PC-3 (cell line): ENCODE measurements at regions not wholly inside any gene's neighbourhood (a gene's known extent, or its start where the extent isn't known, plus 50 kb on each side); places are given as distances from the start of the nearest gene placed in this dataset.
"Not testable (repeated sequence)": the region's sequence is repeated elsewhere in the genome, so short reads cannot be mapped to it uniquely, and the experiment has no call there.

Experiments
- ATAC-seq: fragments of 200-7000 bp; cut with Tn5 transposase; 2 replicates; pipeline ENCODE4 v1.9.1; 2020; ENCODE audit warnings: mild to moderate bottlenecking, moderate library complexity
- BruUV-seq: library from RNA; stranded (reverse); fragments of 400-500 nt; replicated peaks from 2 replicates; lab custom pipeline; 2021; lab: Mats Ljungman, UMichigan
- CTCF ChIA-PET: fragments of 300-600 bp; sonication (Branson Sonifier 250); formaldehyde crosslinking; loops from one replicate; lab custom pipeline; 2022; ENCODE audit warnings: antibody characterized with exemption; lab: Charles Lee
- POLR2A ChIA-PET: fragments of 300-600 bp; sonication (Branson Sonifier 250); formaldehyde crosslinking; loops from one replicate; lab custom pipeline; 2022; ENCODE audit warnings: antibody characterized with exemption; ENCODE audit not compliant: unreplicated experiment; lab: Charles Lee
- DNase-seq: peaks from one replicate; pipeline ENCODE4 v3.0.0-alpha.2; 2015
- H2AFZ ChIP-seq: fragments of 300-600 bp; sonication (generic); 2 replicates; pipeline ENCODE4 v1.6.0; 2016; ENCODE audit warnings: antibody characterized with exemption, low read length
- H3F3A ChIP-seq: fragments of 300-600 bp; sonication (generic); one replicate; pipeline ENCODE4 v1.6.0; 2017; ENCODE audit warnings: antibody characterized with exemption, low read length, control low read depth, mild to moderate bottlenecking; ENCODE audit not compliant: unreplicated experiment
- H3K27ac ChIP-seq: fragments of 300-600 bp; sonication (generic); 2 replicates; pipeline ENCODE4 v1.5.1; 2016; ENCODE audit warnings: mild to moderate bottlenecking, low read length
- H3K27me3 ChIP-seq: fragments of 300-600 bp; sonication (generic); 2 replicates; pipeline ENCODE4 v1.6.1; 2016; ENCODE audit warnings: low read length, mixed read lengths
- H3K36me3 ChIP-seq: fragments of 300-600 bp; sonication (generic); 2 replicates; pipeline ENCODE4 v1.6.1; 2016; ENCODE audit warnings: low read depth, mixed run types, low read length, mixed read lengths
- H3K4me1 ChIP-seq: fragments of 300-600 bp; sonication (generic); 2 replicates; pipeline ENCODE4 v1.5.1; 2016; ENCODE audit warnings: low read length; ENCODE audit not compliant: insufficient read depth
- H3K4me2 ChIP-seq: fragments of 300-600 bp; sonication (generic); 2 replicates; pipeline ENCODE4 v1.6.0; 2016; ENCODE audit warnings: low read length
- H3K4me3 ChIP-seq: fragments of 300-600 bp; sonication (generic); 2 replicates; pipeline ENCODE4 v1.5.1; 2016; ENCODE audit warnings: mild to moderate bottlenecking, low read length, mixed read lengths
- H3K79me2 ChIP-seq: fragments of 300-600 bp; sonication (generic); 2 replicates; pipeline ENCODE4 v1.6.1; 2017; ENCODE audit warnings: low read length, mixed read lengths
- H3K9ac ChIP-seq: fragments of 300-600 bp; sonication (generic); 2 replicates; pipeline ENCODE4 v1.6.0; 2016; ENCODE audit warnings: mild to moderate bottlenecking, low read length
- H3K9me2 ChIP-seq: fragments of 300-600 bp; sonication (generic); replicated peaks from 2 replicates; pipeline ENCODE4 v1.6.1; 2016; ENCODE audit warnings: mixed run types, low read length, mixed read lengths
- H3K9me3 ChIP-seq: fragments of 300-600 bp; sonication (generic); 2 replicates; pipeline ENCODE4 v1.6.1; 2016; ENCODE audit warnings: low read length, mixed read lengths
- H4K20me1 ChIP-seq: fragments of 300-600 bp; sonication (generic); 2 replicates; pipeline ENCODE4 v1.6.1; 2016; ENCODE audit warnings: low read length, mixed read lengths
- CTCF ChIP-seq: fragments of 300-600 bp; sonication (generic); conservative IDR thresholded peaks from 2 replicates; pipeline ENCODE4 v1.5.1; 2017; ENCODE audit warnings: antibody characterized with exemption, low read depth, mild to moderate bottlenecking, low read length
- EZH2 ChIP-seq: fragments of 300-600 bp; sonication (generic); IDR thresholded peaks from one replicate; pipeline ENCODE4 v1.6.1; 2017; ENCODE audit warnings: antibody characterized with exemption, mild to moderate bottlenecking, low read length; ENCODE audit not compliant: unreplicated experiment
- EZH2phosphoT487 ChIP-seq: fragments of 300-600 bp; sonication (generic); IDR thresholded peaks from 2 replicates; pipeline ENCODE4 v1.6.1; 2018; ENCODE audit warnings: mild to moderate bottlenecking, antibody characterized with exemption, low read length, borderline replicate concordance
- intact Hi-C: fragments of 100-400 bp; cut with micrococcal nuclease; formaldehyde crosslinking; loops from 2 replicates; pipeline ENCODE4 v1.9.0; 2023

DNA sequence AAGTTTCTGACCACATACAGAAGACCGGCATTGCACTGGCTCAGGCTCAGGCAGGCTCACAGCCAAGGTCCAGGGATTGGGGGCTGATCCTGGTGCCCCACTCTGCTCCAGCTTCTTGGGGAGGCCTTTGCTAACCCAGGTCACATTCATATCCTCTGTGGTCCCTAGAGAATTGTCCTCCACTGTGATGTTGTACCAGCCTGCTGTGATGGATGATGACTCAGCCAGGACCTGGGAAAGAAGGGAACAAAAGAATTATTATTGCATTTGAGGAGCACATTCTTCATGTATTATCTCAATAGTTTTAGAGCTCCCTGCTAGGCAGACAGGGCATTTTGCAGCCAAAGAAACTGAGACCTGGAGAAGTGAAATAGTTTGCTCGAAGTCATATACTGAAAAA lies 114.3 kb upstream of the ETV3 start:
- Histone ChIP-seq H4K20me1 (no peaks in the 10 kb centered on the region), H3K4me1 (no peaks in the 10 kb centered on the region), H2AFZ (no peak overlapping the region), H3K36me3 (no peaks in the 10 kb centered on the region), H3K79me2 (no peaks in the 10 kb centered on the region), H3K4me2 (no peak overlapping the region), H3K9ac (no peak overlapping the region), H3K9me3 (no peaks in the 10 kb centered on the region), H3K9me2 (no peaks in the 10 kb centered on the region), H3K27ac (no peak overlapping the region), H3K4me3 (no peak overlapping the region), H3K27me3 (0 out of 2 replicates have a peak, but pooled peaks cover 5% of the 10 kb centered on the region), H3F3A (no peaks in the 10 kb centered on the region)
- intact Hi-C loops = no loop called here
- ChIA-PET CTCF (no interaction called here), POLR2A (no interaction called here)
- TF ChIP-seq CTCF (no peak), EZH2 (no peak), EZH2phosphoT487 (no peak)
- ATAC-seq (no peak), DNase-seq (no peak)
- BruUV-seq = no TSS peak

DNA sequence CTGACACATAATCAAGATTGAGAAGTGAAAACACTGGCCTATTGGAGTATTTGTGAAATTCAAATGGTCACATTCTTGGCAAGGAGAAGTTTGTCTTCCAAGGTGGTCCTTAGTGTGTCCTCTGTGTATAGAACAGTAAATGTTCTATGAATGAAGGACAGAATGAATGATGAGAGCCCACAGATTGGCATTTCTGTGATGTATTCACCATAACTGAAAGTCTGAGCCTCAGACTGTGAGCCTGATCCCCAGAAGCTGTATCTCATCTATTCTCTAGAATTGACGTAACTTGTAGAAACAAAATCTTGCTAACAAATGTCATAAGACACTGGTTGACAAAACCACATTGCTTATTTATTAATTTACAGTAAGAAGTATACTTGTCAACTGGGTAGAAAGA lies 111.5 kb upstream of the ETV3 start:
- Histone ChIP-seq H3K36me3 (no peaks in the 10 kb centered on the region), H3K27ac (no peak overlapping the region), H3K27me3 (0 out of 2 replicates have a peak, but pooled peaks cover 8% of the 10 kb centered on the region), H2AFZ (no peak overlapping the region), H3K9ac (no peak overlapping the region), H3K79me2 (no peaks in the 10 kb centered on the region), H4K20me1 (no peaks in the 10 kb centered on the region), H3K9me2 (no peaks in the 10 kb centered on the region), H3F3A (no peaks in the 10 kb centered on the region), H3K4me2 (no peak overlapping the region), H3K4me1 (no peaks in the 10 kb centered on the region), H3K4me3 (no peak overlapping the region), H3K9me3 (no peaks in the 10 kb centered on the region)
- TF ChIP-seq EZH2 (no peak), EZH2phosphoT487 (no peak), CTCF (no peak)
- CTCF ChIA-PET = no interaction called here
- ATAC-seq = no peak
- POLR2A ChIA-PET = no interaction called here
- BruUV-seq = no TSS peak
- no peak for DNase-seq
- intact Hi-C loops = no loop called here

DNA sequence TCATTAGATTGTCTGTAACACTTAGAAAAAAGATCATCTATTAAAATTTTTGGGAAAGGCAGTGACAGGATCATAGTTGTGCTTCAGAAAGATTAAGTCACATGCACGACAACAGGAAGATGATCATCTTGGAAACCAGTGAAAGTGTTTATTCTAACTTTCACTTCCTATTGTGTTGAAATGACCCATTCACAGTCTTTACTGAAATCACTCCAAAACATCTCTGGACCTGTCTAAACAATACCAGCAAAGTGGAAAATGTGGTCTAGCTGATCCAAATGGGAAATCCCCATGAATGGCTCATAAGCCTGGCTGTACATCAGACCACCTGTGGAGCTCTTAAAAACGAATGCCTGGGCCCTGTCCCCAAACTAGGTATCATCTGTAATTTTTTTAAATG lies 111.1 kb upstream of the ETV3 start:
- H3K9me3 ChIP-seq = no peaks in the 10 kb centered on the region

GRCh38 chr1:157247764-157248049 lies 109.5 kb upstream of the ETV3 start:
- H3K9me3 ChIP-seq, H3K4me3 ChIP-seq, H2AFZ ChIP-seq, H3K9ac ChIP-seq, BruUV-seq, CTCF ChIA-PET, ATAC-seq, H3F3A ChIP-seq, H3K27me3 ChIP-seq, H3K4me2 ChIP-seq, H3K27ac ChIP-seq, intact Hi-C loops, H3K9me2 ChIP-seq, H3K36me3 ChIP-seq, H3K79me2 ChIP-seq, H4K20me1 ChIP-seq, DNase-seq, H3K4me1 ChIP-seq: not testable (repeated sequence)
- POLR2A ChIA-PET = interaction anchor here (0.6 kb wide), 1 partner anchor 27 kb away, joined by 3 read pairs; no protein-coding TSS in a partner anchor

More for the DNA sequence above, 111.1 kb upstream of the ETV3 start:
- TF ChIP-seq EZH2phosphoT487 (no peak), EZH2 (no peak), CTCF (no peak)
- H3K27ac ChIP-seq = no peak overlapping the region
- intact Hi-C loops = no loop called here
- H3K36me3 ChIP-seq = no peaks in the 10 kb centered on the region
- H3K4me3 ChIP-seq = no peak overlapping the region
- ChIA-PET CTCF (no interaction called here), POLR2A (no interaction called here)
- H3K79me2 ChIP-seq = no peaks in the 10 kb centered on the region
- ATAC-seq = no peak
- H3K9ac ChIP-seq = no peak overlapping the region
- no peak overlapping the region for H3K4me2 ChIP-seq
- H2AFZ ChIP-seq = no peak overlapping the region
- H3K4me1 ChIP-seq = no peaks in the 10 kb centered on the region
- no peaks in the 10 kb centered on the region for H4K20me1 ChIP-seq
- no peaks in the 10 kb centered on the region for H3F3A ChIP-seq
- DNase-seq = no peak
- BruUV-seq = no TSS peak
- H3K27me3 ChIP-seq = 0 out of 2 replicates have a peak, but pooled peaks cover 8% of the 10 kb centered on the region
- H3K9me2 ChIP-seq = no peaks in the 10 kb centered on the region
